ENCODE measurements at regions not wholly inside any gene's neighbourhood (a gene's known extent, or its start where the extent isn't known, plus 50 kb on each side); places are given as distances from the start of the nearest gene placed in this dataset.
A peak's percentile ranks its signal among the peaks of the same experiment; 100 is the strongest.

DNA sequence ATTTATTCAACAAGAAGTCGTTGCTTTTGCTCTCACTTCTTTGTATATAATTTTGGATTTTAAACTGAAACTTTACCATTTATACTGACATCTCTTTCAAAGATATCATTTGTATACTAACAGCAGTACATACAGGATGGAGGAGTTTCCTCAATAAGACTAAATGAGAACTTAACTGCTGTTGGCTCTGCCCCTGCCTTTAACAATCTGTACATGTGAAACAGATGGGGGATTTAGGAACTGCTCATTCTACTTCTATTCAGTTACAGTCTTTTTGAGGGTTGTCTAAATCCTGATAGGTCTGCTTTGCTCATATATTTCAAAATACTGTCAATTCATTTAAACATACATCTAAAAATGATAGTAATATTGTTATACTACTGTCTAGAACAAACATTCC lies 663.2 kb downstream of the ADGRL2 start:
- peak; percentile 15 for DNase-seq

GRCh38 chr1:82462366-82462765 lies 661.6 kb downstream of the ADGRL2 start:
- no peak for DNase-seq

- no peak for DNase-seq
These were observed 654.6 kb downstream of the ADGRL2 start for GRCh38 chr1:82455342-82455741.

GRCh38 chr1:82454431-82454830 lies 653.7 kb downstream of the ADGRL2 start:
- no peak for DNase-seq

DNA sequence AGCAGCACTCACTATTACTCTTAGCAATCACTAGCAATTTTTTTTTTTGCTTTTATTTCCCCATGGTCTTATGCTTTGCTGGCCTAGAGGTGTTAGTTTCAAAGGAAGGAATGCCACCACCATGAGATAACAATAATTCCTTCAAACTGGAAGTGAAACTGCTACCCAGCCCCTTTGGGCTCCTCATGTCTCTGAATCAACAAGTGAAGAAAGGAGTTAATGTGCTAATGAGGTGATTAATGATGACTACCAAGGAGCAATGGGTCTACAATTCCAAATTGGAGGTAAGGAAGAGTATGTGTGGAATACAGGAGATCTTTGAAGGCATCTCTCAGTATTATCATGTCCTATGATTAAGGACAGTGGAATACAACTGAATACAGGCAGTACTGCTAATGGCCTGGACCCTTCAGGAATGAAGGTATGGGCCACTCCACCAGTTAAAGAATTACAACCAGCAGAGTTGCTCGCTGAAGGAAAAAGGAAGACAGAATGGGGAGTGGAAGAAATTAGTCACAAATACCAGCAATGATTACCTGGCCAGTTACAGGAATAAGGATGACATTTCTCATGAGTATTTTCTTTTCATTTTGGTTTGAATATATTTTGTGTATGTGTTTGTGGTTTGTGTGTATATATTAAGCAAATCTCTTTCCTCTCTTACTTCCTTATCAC lies 652.9 kb downstream of the ADGRL2 start:
- no peak for DNase-seq

DNA sequence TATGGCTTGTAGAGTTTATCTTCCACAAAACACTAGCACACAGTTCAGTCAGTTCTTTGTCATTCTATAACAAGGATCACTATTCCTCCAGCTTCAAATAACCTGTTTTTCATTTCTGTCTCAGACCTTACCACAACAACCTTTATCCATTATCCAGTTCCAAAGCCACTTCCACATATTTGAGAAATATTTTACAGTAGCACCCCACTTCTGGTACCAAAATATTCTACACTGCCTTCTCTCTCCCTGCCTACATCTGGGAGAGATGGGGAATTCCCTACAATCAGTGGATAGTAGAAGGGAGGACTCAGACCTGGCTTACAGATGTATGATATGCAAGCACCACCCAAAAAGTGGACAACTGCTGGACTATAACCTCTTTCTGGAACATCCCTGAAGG lies 651.4 kb downstream of the ADGRL2 start:
- DNase-seq: no peak

- DNase-seq: no peak
These were observed 650.5 kb downstream of the ADGRL2 start for GRCh38 chr1:82451191-82451590.

DNA sequence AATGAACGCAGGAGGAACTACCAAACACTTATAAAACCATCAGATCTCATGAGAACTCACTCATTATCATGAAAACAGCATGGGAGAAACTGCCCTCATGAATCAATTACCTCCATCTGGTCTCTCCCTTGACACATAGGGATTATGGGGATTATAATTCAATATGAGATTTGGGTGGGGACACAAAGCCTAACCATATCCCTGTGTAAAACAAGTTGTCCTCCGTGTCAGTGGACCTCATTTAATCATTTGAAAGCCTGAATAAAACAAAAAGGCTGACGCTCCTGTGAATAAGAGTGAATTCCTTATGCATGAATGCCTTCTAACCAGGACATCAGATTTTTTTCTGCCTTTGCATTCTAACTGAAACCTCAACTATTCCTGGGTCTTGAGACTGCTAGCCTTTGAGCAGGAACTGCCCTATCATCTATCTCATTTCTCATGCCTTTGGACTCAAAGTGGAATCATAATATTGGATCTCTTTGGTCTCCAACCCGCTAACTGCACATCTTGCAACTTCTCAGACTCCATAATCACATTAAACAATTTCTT lies 648.8 kb downstream of the ADGRL2 start:
- no peak for DNase-seq

- DNase-seq: no peak
These were observed 646.2 kb downstream of the ADGRL2 start for GRCh38 chr1:82446955-82447354.

DNA sequence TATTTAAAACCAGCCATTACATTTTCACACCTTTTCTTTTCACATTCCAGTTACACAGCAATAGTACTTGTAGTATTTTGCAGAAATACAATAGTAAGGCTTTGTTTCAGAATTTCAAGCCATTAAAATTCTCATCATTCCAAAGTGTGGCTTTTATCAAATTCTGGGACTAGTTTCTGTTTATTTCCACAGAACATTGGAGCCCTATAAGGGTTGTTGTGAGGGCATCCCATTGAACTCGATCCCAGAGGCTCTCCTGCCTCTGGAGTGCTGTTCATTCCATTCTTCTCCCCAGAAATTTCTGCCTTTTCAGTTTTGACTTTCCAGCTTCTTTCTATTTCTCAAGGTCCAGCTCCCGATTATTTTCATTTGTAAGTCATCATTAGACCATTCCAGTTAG lies 645.5 kb downstream of the ADGRL2 start:
- DNase-seq: no peak

DNA sequence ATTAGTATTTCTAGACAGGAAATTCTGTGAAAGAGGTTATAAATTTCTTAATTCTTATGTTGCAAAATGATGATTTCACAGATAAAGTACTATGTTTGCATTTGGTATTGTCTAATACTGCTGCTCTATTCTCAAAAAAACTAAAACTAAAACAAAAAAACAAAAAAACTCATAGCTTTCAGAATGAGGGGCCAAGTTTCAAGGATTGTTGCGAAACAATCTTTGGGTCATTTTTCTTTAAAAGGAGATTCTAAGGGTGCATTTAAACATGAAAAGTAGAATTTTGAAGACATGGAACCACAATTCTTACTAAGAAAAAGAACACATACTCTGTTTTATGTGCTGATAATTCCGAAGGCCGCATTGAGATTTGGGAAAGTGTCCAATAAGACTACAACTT lies 645.1 kb downstream of the ADGRL2 start:
- no peak for DNase-seq

GRCh38 chr1:82445132-82445531 lies 644.4 kb downstream of the ADGRL2 start:
- DNase-seq: no peak

- peak; percentile 7 for DNase-seq
These were observed 640.7 kb downstream of the ADGRL2 start for GRCh38 chr1:82441402-82441801.

DNA sequence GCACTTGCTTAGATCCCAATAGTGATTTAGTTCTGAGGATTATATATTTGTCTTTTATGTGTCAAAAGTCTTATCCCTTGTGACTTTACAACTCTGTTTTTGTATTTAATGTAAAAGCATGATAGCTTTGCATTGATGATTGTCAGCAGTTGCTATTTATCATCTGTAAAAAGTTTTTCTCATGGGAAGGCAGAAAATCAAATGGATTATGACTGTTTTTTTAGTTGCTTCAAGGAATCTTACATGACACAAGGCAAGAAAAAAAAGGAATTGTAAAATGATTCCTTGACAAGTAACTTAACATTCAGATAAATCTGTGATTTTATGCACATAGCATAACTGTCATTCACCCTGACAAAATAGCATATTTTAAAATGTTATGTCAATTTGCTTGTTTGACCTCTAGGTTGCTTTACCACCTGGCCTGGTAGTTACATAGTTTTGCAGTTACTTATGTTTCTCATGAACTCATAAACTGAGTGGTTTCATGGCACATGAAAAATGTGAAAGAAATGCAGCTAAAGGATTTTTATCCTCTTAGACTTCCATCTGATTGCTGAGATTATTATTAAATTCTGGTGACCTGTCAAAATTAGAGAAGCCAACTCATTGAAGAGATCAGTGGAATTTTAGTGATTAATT lies 622.6 kb downstream of the ADGRL2 start:
- DNase-seq: no peak

GRCh38 chr1:82421782-82422181 lies 621.0 kb downstream of the ADGRL2 start:
- DNase-seq: no peak

GRCh38 chr1:82420584-82420983 lies 619.9 kb downstream of the ADGRL2 start:
- no peak for DNase-seq

DNA sequence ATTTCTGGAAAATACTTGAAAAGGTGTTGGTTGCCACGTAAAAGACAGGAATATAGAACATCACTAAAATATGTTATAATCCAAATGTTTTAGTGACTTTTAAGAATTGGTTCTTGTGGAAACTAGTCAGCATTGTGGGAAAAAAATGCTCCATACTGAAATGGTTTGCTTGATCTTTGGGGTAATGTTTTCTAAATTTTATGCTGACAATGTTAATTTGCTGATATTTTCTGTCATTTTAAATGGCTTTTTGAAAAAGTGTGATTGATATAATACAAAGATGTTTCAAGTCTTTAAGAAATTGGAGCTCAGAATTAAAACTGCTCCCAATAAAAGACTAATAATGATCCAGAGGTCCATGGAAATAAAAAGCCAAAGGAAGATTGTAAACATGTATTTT lies 610.9 kb downstream of the ADGRL2 start:
- no peak for DNase-seq

DNA sequence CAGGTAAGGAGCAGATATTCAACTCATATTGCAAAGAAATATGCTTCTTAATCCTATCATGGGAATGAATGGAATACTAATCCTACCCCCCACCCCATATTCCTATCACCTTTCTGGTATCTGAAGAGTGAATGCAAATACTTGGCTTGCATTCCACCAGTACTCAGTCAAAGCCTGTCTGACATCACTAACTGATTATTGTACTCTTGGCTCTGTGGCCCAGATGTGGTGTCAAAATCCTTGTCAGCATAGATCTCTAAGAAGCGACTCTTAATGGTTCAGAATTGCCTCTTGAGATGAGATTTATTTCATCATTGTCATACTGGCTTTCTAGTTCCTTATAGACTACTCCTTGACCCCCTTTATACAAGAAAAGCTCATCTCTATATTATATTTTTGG lies 604.6 kb downstream of the ADGRL2 start:
- no peak for DNase-seq

GRCh38 chr1:82401116-82401515 lies 600.4 kb downstream of the ADGRL2 start:
- no peak for DNase-seq

DNA sequence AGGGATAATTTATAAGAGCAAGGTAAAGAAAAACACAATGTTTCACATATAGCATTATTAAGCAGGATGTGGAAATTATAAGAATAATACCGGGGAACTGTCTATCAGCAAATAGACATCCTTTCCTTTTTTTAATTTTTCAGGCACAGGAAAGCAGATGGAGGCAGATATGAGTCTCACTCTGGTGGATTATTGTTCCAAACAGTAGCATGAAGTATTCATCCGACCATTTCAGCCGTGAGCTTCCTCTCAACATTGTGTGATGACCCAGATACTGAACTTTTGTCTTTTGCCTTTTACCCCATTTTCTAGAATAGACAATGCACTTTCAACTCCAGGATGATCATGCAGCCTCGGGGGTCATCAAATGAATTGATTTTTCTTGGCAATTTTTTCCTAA lies 599.8 kb downstream of the ADGRL2 start:
- DNase-seq: no peak

- DNase-seq: no peak
These were observed 598.4 kb downstream of the ADGRL2 start for GRCh38 chr1:82399093-82399492.

DNA sequence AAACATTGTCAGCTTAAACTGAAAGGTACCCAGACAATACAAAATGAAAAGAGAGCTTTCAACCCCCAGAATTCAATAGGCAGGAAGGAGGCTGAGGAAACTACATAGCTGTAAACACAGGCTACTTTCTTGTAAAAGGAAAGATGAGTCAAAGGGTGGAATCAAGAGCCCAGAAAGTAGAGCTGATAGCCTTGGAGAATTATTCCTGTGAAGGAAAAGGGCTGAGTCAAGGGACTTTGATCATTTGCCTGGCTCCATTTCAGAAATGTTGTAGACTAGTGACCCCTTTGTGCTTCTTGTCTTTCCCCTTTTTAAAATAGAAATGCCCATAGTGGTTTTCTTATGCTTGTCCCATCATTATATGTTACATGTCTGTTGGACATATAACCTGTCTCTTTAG lies 597.6 kb downstream of the ADGRL2 start:
- DNase-seq: no peak

- DNase-seq: peak; percentile 22
These were observed 594.7 kb downstream of the ADGRL2 start for GRCh38 chr1:82395440-82395839.

GRCh38 chr1:82392946-82393345 lies 592.2 kb downstream of the ADGRL2 start:
- no peak for DNase-seq

- DNase-seq: no peak
These were observed 591.8 kb downstream of the ADGRL2 start for GRCh38 chr1:82392513-82392912.

All from NCI-H2171 treated with DMSO at 0.1 percent for 48 hours (cell line).